Upper lobe of left lung (tissue), 4 donors: ENCODE measurements at regions not wholly inside any gene's neighbourhood (a gene's known extent, or its start where the extent isn't known, plus 50 kb on each side); places are given as distances from the start of the nearest gene placed in this dataset.

Experiments
- CTCF ChIP-seq, 6 experiments: fragments of 450-650 bp in 4 of 6; fragments of 200-600 bp in 2 of 6; sonication (generic) in 2 of 6; IDR thresholded peaks; one replicate each; pipeline ENCODE4 v1.5.1; 2016 to 2019; ENCODE audit warnings: antibody characterized with exemption in 6 of 6
- POLR2A ChIP-seq, 4 donors: fragments of 450-650 bp; IDR thresholded peaks; one replicate each; pipeline ENCODE4 v1.5.1; 2016 to 2017; ENCODE audit warnings: antibody characterized with exemption in 4 of 4, mild to moderate bottlenecking in 2 of 4
- POLR2AphosphoS5 ChIP-seq, 2 donors: sonication (generic); formaldehyde crosslinking; IDR thresholded peaks; one replicate each; pipeline ENCODE4 v1.5.1; 2017; ENCODE audit warnings: antibody characterized with exemption in 2 of 2

GRCh38 chr4:81860111-81860510 is 388.4 kb upstream of the RASGEF1B start:
- TF ChIP-seq CTCF (IDR thresholded peaks at IDR 0.05) (no peak), POLR2A (IDR thresholded peaks at IDR 0.05) (no peak), POLR2AphosphoS5 (IDR thresholded peaks at IDR 0.05) (no peak)
